Uterus (tissue), 2 donors: ENCODE measurements at regions not wholly inside any gene's neighbourhood (a gene's known extent, or its start where the extent isn't known, plus 50 kb on each side); places are given as distances from the start of the nearest gene placed in this dataset.

Source experiments
- CTCF ChIP-seq, 4 experiments: fragments of 200-600 bp in 2 of 4; fragments of 450-650 bp in 2 of 4; sonication (generic) in 2 of 4; IDR thresholded peaks; one replicate each; pipeline ENCODE4 v1.5.1; 2016 to 2019; ENCODE audit warnings: antibody characterized with exemption in 4 of 4, mild to moderate bottlenecking in 2 of 4, moderate library complexity in 1 of 4
- POLR2A ChIP-seq, 2 donors: fragments of 450-650 bp; IDR thresholded peaks; one replicate each; pipeline ENCODE4 v1.6.1; 2016; ENCODE audit warnings: antibody characterized with exemption in 2 of 2, mild to moderate bottlenecking in 1 of 2, moderate library complexity in 1 of 2

GRCh38 chr5:81855591-81855990, 104.7 kb upstream of the SSBP2 start:
- TF ChIP-seq CTCF (IDR thresholded peaks at IDR 0.05), result no peak
- no peak for TF ChIP-seq POLR2A (IDR thresholded peaks at IDR 0.05)
